ENCODE measurements at regions not wholly inside any gene's neighbourhood (a gene's known extent, or its start where the extent isn't known, plus 50 kb on each side); places are given as distances from the start of the nearest gene placed in this dataset.

DNA sequence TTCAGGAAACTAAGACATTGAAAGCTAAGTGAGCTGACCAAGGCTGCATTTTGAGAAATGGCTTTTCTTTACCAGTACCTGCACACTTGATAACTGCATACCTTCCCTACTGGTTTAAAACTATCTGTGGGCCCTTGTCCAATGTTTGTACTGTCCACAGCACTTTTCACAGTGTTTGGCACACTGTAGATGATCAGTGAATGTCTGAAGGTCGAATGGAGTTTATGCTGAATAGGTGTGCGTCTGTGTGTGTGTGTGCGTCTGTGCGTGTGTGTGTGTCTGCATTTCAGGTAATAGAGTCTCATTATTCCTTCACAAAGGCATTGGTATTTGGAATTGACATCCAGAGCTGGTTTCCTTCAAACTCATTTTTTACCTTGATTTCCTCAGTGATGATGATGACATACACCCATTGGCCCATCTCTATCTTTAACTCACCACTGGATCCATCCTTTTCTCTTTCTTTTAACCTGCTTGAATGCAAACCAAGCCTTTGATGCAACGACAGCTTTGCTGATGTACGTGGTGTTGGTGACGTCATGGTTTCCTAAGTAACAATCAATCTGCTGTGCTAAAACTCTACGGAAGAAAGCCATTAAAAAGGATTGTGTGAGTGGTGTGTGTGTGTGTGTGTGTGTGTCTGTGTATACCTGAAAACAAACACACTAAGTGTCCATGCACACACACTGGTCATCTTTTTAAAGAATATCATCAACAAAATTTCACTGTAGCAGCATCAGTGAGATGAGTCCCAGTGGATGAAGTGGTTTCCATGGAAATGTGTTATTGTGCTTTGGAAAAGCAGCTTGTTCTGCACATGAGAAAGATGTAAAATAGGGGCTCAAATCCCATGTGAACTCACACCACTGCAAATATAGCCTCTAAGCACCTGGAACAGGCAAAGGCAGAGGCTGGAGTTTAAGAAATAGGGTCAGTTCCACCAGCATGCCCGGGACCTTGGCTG is 490.2 kb upstream of the B3GAT1 start:
- H3K36me3 Mint-ChIP-seq: no peaks in the 10 kb centered on the region
- no peaks in the 10 kb centered on the region for H3K4me1 Mint-ChIP-seq
- no peak overlapping the region for H3K4me3 Mint-ChIP-seq
- no peak overlapping the region for H3K27ac Mint-ChIP-seq
- no peaks in the 10 kb centered on the region for H3K9me3 Mint-ChIP-seq
- H3K27me3 Mint-ChIP-seq: peaks cover 17% of the 10 kb centered on the region

DNA sequence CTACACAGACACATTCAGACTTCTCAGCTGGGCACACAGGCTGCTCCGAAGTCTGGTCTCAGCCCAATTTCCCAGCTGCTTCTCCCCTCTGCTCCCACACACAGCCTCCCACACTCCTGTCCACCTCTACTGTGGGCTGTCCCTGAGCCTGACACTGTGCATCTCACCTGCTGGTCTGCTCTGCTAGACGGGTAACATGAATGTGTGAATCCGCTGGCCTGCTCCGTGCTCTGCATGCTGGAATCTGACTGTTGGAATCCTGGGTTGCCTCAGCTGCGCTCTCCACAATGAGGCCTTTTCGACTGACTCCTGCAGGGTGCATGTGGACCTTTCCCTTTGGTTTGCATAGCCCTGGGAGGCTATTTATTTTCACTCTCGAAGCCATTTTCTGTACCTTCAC is 489.5 kb upstream of the B3GAT1 start:
- no peak overlapping the region for H3K27ac Mint-ChIP-seq
- H3K9me3 Mint-ChIP-seq: no peaks in the 10 kb centered on the region
- no peaks in the 10 kb centered on the region for H3K4me1 Mint-ChIP-seq
- H3K4me3 Mint-ChIP-seq: no peak overlapping the region
- peaks cover 17% of the 10 kb centered on the region for H3K27me3 Mint-ChIP-seq
- H3K36me3 Mint-ChIP-seq: no peaks in the 10 kb centered on the region

DNA sequence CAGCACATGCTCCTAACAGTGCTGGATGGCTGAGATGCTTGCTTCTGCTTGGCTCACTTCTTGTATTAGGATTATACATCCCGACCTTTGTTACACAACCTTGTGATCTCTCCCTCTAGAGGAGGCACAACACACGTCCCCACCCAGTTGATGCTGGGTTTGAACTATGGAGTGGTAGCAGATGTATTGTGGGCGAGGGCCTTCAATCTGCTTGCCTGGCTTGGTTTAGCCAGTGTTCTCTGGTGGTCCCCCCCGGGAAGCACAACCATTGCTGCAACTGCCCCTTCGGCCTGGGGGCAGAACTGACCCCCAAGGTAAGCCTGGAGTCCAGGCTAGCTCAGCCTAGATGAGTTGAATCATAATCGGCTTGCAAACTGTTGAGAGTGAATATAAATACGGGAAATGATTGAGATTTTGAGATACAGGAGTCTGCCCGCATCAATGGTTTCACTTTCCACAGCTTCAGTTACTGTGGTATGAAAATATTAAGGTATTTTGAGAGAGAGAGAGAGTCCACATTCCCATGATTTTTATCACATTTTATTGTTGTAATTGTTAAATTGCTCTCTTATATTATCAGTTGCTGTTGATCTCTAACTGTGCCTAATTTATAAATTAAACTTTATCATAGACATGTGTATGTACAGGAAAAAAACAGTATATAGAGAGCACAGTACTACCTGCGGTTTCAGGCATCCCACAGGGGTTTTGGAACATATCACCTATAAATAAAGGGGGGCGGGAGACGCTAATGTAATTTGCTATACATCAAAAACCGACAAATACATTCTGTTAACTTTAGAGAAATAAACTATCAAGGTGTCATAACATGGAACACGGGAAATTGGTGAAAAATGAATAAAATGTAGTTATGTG is 482.0 kb upstream of the B3GAT1 start:
- Mint-ChIP-seq H3K4me1 (no peaks in the 10 kb centered on the region), H3K36me3 (no peaks in the 10 kb centered on the region), H3K9me3 (no peaks in the 10 kb centered on the region), H3K27me3 (peaks cover 3% of the 10 kb centered on the region), H3K4me3 (no peak overlapping the region), H3K27ac (no peak overlapping the region)

DNA sequence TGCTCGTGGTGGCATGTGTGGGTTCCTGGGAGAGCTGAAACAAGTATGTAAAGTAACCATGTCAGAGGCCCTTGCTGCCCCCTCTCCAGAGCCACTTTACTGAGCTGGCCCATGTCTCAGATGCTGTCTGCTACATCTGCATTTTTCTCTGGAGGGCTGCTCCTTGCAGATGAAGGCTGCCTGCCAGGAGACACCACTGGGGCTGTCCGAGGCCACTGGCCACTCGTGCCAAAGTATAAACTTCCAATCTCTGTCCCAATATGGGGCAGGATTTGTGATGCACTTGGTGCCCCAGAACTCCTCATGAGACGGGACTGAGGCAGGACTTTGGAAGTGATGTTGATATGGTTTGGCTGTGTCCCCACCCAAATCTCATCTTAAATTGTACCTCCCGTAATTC is 478.4 kb upstream of the B3GAT1 start:
- H3K36me3 Mint-ChIP-seq: no peaks in the 10 kb centered on the region
- H3K9me3 Mint-ChIP-seq: no peaks in the 10 kb centered on the region
- no peak overlapping the region for H3K27ac Mint-ChIP-seq
- no peak overlapping the region for H3K4me3 Mint-ChIP-seq
- H3K27me3 Mint-ChIP-seq: peaks cover 9% of the 10 kb centered on the region
- H3K4me1 Mint-ChIP-seq: no peaks in the 10 kb centered on the region

DNA sequence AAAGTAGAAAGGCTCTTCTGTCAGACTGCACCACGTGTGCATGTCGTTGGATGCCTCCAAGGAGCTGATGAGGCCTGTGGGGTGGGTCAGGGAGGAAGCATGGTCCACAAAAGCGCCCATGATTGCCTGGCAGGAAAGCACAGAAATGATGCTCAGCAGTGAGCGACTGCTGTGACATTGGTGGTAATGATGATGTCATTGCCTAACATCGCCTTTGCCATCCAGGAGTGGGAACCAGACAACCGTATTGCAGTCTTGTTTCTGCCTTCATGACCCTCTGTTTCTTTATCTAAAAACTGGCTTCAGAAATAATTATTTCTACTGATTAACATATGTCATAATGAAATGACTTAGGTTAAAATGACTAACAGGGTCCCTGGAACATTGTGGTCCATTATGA is 477.8 kb upstream of the B3GAT1 start:
- H3K27ac Mint-ChIP-seq: no peak overlapping the region
- peaks cover 10% of the 10 kb centered on the region for H3K27me3 Mint-ChIP-seq
- H3K4me3 Mint-ChIP-seq: no peak overlapping the region
- no peaks in the 10 kb centered on the region for H3K4me1 Mint-ChIP-seq
- H3K9me3 Mint-ChIP-seq: no peaks in the 10 kb centered on the region
- no peaks in the 10 kb centered on the region for H3K36me3 Mint-ChIP-seq

DNA sequence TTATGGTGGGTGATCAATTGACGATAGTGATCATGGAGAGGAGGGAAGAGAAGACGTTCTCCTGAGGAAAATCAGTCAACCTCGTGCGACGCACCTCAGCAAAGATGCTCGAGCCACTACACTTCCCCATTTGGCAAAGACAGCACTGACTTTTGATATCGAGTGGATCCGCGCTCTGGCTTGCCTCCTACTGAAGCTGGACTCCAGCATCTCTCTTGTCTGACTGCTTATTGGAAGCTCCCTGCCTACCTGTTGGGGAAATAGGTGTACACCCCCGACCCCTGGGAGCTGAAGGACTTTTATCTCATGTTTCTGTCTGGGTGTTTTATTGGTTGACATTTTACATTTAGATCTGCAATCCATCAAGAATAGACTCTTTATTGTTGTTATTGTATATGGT is 476.8 kb upstream of the B3GAT1 start:
- H3K27ac Mint-ChIP-seq: no peak overlapping the region
- H3K36me3 Mint-ChIP-seq: no peaks in the 10 kb centered on the region
- no peaks in the 10 kb centered on the region for H3K4me1 Mint-ChIP-seq
- H3K27me3 Mint-ChIP-seq: peaks cover 10% of the 10 kb centered on the region
- H3K9me3 Mint-ChIP-seq: no peaks in the 10 kb centered on the region
- H3K4me3 Mint-ChIP-seq: no peak overlapping the region

DNA sequence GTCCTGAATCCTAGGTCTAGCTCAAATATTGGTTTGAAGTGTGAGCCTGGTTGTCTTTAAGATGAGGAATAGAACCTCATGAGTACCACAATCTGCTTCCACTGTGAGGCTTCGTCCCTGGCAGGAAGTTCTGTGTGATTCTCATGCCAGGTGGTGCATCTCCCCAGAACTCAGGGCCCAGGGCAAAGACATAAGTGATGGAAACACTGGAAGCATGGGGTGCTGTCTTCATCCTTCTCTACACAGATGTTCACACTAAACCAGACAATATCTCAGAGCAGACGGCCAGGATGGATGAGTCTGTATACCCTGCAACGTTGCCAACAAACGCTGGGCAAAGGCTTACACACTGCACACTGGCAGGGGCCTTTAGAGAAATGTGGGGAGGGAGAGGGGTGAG is 475.9 kb upstream of the B3GAT1 start:
- H3K9me3 Mint-ChIP-seq: no peaks in the 10 kb centered on the region
- H3K4me3 Mint-ChIP-seq: no peak overlapping the region
- H3K27ac Mint-ChIP-seq: no peak overlapping the region
- peaks cover 7% of the 10 kb centered on the region for H3K27me3 Mint-ChIP-seq
- H3K36me3 Mint-ChIP-seq: no peaks in the 10 kb centered on the region
- H3K4me1 Mint-ChIP-seq: no peaks in the 10 kb centered on the region

DNA sequence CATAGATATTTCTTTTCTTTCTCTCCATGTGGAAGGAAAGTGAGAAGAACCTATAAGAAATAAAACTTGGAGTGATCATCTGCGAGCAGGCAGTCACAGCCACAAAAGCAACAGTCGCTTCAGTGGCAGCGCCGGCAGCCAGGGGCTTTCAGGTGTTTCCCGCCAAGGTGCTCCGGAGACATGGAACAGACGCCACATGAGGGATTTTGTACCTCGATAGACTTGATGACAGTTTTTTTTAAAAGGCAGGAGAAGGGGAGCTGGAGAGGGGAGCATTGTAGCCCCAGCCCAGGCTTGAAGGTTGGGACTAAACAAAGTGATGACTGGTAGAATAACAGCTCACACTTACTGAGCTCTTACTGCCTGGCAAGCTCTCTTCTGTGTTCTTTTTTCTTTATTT is 471.4 kb upstream of the B3GAT1 start:
- Mint-ChIP-seq H3K27ac (no peak overlapping the region), H3K27me3 (peaks cover 11% of the 10 kb centered on the region), H3K4me1 (no peaks in the 10 kb centered on the region), H3K36me3 (no peaks in the 10 kb centered on the region), H3K9me3 (no peaks in the 10 kb centered on the region), H3K4me3 (no peak overlapping the region)

DNA sequence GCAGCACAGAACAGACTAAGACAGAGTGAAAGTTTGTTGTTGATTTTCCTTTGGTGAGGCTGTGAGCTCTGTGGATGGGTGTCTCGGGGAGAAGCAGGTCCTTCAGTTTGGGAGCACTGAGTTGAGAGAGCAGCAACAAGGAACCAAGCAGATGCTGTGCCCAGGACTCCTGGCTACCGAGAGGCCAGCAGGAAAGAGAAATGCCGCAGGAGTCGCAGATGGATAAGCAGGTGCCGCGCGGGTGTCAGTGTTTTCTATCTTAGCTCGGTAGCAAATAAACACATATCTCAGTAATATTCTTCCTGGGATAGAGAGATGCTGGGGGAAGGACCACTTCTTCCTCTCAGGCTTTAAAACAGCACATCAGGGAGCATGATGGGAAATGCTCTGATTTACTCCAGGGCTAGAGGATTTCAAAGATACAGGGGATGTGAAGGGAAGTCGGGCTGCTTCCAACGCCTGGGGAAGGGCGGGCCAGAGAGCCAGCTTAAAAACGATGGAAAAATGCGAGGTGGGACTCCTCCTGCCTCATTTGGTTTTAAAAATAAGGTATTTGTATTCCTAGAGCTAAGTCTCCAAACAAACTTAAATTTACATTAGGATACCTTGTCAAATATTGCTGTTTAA is 470.7 kb upstream of the B3GAT1 start:
- Mint-ChIP-seq H3K4me3 (no peak overlapping the region), H3K27ac (no peak overlapping the region), H3K9me3 (no peaks in the 10 kb centered on the region), H3K27me3 (peaks cover 16% of the 10 kb centered on the region), H3K36me3 (no peaks in the 10 kb centered on the region), H3K4me1 (no peaks in the 10 kb centered on the region)

DNA sequence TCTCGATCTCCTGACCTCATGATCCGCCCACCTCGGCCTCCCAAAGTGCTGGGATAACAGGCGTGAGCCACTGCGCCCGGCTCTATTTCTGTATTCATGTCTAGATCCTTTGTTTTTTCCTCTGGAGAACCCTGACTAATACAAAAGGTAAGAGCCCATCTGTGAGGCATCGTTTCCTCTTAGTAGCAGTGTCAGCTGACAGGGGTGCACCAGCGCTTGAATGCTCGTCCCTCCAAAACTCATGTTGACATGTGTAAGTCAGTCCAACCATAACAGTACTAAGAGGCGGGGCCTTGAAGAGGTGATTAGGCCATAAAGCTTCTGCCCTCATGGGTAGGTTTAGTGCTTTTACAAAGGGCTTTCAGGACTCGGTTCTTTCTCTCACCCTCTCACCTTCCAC is 470.1 kb upstream of the B3GAT1 start:
- Mint-ChIP-seq H3K36me3 (no peaks in the 10 kb centered on the region), H3K4me1 (no peaks in the 10 kb centered on the region), H3K27ac (no peak overlapping the region), H3K9me3 (no peaks in the 10 kb centered on the region), H3K27me3 (peaks cover 18% of the 10 kb centered on the region), H3K4me3 (no peak overlapping the region)

DNA sequence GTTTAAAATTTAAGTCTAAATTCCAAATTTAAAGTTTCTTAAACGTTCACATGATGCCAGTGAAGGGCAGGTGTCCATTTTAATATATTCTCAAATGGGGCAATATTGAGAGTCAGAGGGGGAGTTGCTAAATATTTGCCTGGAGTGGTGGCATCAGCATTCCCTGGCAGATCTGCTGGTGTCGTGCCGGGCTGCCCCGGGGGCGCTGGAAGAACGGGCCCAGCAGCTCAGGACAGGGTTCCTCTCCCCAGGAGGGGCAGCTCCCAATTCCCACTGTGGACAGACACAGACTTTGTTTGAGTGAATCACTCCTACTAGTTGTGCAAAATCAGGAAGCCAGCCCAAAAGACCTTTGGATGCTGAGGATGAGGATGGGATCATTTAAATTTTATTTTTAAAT is 468.7 kb upstream of the B3GAT1 start:
- H3K36me3 Mint-ChIP-seq: no peaks in the 10 kb centered on the region
- H3K27ac Mint-ChIP-seq: no peak overlapping the region
- peaks cover 18% of the 10 kb centered on the region for H3K27me3 Mint-ChIP-seq
- H3K4me1 Mint-ChIP-seq: no peaks in the 10 kb centered on the region
- H3K9me3 Mint-ChIP-seq: no peaks in the 10 kb centered on the region
- no peak overlapping the region for H3K4me3 Mint-ChIP-seq

DNA sequence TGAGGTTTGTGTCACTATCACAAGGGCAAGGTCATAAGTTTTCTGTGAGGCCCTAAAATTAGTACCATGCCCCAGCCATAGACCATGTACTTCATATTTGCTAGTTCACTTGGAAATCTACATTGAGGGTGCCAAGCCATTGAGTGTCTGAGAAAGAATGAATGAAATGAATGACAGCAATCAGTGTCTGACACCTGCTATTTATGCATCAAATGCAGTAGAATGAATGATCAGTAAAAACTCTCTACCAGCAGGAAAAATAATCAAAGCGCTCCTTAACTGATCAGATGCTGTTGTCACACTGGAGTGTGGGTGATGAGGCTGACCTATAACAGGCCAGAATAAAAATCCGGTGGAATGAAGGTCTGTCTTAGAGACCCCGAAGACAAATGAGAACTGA is 467.9 kb upstream of the B3GAT1 start:
- no peak overlapping the region for H3K4me3 Mint-ChIP-seq
- H3K4me1 Mint-ChIP-seq: no peaks in the 10 kb centered on the region
- H3K27me3 Mint-ChIP-seq: peaks cover 13% of the 10 kb centered on the region
- H3K27ac Mint-ChIP-seq: no peak overlapping the region
- H3K36me3 Mint-ChIP-seq: no peaks in the 10 kb centered on the region
- no peaks in the 10 kb centered on the region for H3K9me3 Mint-ChIP-seq

DNA sequence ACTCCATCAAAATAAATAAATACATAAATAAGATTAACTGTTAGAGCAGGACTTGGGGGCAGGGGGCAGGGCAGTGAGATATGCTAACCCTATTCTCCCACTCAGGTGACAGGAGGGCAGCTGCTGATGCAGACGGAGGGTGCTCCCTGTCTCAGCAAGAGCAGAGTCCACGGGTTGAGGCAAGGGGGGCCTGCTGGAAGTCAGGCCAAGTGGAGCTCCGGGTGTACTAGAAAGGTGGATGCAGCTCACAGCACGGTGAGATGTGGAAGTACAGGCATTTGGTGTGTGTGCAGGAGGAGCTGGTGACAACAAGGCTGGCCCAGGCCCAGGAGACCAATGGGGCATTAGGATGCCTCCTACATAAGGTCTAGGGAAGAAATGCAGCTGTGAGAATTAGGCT is 467.3 kb upstream of the B3GAT1 start:
- Mint-ChIP-seq H3K27me3 (peaks cover 13% of the 10 kb centered on the region), H3K36me3 (no peaks in the 10 kb centered on the region), H3K4me1 (no peaks in the 10 kb centered on the region), H3K4me3 (no peak overlapping the region), H3K27ac (no peak overlapping the region), H3K9me3 (no peaks in the 10 kb centered on the region)

DNA sequence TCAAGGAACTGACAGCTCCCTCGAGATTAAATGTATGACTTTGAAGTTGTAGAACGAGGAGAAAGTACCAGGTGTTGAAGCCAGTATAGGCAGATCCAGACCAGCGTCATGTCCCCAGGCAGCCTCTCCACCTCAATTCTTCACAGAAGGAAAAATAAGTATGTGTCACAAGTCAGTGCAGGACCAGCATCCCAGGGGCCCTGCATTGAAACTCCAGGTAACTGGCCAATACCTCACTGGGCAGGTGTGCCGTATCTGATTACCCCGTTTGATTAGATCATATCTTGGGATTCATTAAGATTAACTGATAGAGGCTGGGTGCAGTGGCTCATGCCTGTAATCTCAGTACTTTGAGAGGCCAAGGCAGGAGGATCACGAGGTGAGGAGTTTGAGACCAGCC is 466.7 kb upstream of the B3GAT1 start:
- H3K9me3 Mint-ChIP-seq: no peaks in the 10 kb centered on the region
- no peaks in the 10 kb centered on the region for H3K36me3 Mint-ChIP-seq
- H3K27me3 Mint-ChIP-seq: peaks cover 13% of the 10 kb centered on the region
- no peak overlapping the region for H3K4me3 Mint-ChIP-seq
- H3K4me1 Mint-ChIP-seq: no peaks in the 10 kb centered on the region
- no peak overlapping the region for H3K27ac Mint-ChIP-seq

DNA sequence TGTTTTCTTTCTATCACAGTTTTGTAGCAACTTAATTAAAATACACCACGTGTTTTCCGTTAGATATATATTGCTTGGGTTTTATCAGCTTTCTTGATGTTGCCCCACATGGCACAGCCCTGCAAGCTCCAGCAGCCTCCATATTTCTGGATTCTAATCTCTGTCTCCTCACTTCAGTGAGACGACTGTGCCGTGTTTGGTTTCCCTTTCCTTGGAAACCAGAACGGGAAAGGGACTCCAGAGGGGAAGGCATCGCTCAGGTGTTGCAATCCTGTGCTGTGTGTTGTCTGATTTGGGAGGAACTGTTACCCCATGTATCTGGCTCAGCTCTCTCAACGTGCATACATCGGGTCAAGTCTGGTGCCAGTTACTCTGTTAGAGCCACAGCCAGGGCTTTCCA is 464.2 kb upstream of the B3GAT1 start:
- no peak overlapping the region for H3K27ac Mint-ChIP-seq
- no peaks in the 10 kb centered on the region for H3K36me3 Mint-ChIP-seq
- H3K4me1 Mint-ChIP-seq: no peaks in the 10 kb centered on the region
- H3K27me3 Mint-ChIP-seq: peaks cover 12% of the 10 kb centered on the region
- no peak overlapping the region for H3K4me3 Mint-ChIP-seq
- H3K9me3 Mint-ChIP-seq: no peaks in the 10 kb centered on the region
